Ovary (tissue), 7 donors: ENCODE measurements at regions not wholly inside any gene's neighbourhood (a gene's known extent, or its start where the extent isn't known, plus 50 kb on each side); places are given as distances from the start of the nearest gene placed in this dataset.

Experiments used
- DNase-seq, 5 donors: peaks; one replicate each; pipeline ENCODE4 v3.0.0-alpha.2; 2019 to 2020
- H3K27ac ChIP-seq, 2 donors: fragments of 200-600 bp; one replicate each; pipeline versions ENCODE4 v1.5.1 to v1.8.0; 2019 to 2022
- H3K27me3 ChIP-seq: fragments of 200-600 bp; one replicate; pipeline ENCODE4 v1.8.0; 2022
- H3K36me3 ChIP-seq: fragments of 200-600 bp; sonication (generic); one replicate; pipeline ENCODE4 v1.5.1; 2019
- H3K4me1 ChIP-seq: one replicate; pipeline ENCODE4 v1.8.1; 2013; ENCODE audit warnings: mild to moderate bottlenecking, moderate library complexity; ENCODE audit not compliant: insufficient read depth
- H3K4me3 ChIP-seq: fragments of 200-600 bp; sonication (generic); one replicate; pipeline ENCODE4 v1.5.1; 2017
- H3K9me3 ChIP-seq, 2 donors: fragments of 200-600 bp in 1 of 2; sonication (generic) in 1 of 2; one replicate each; pipeline versions ENCODE4 v1.5.1 to v1.8.1; 2013 to 2019; ENCODE audit warnings: mild to moderate bottlenecking in 1 of 2, moderate library complexity in 1 of 2
- CTCF ChIP-seq, 3 donors: fragments of 450-650 bp in 2 of 3; fragments of 200-600 bp in 1 of 3; IDR thresholded peaks; one replicate each; pipeline versions ENCODE4 v1.5.1 to v1.8.0; 2016 to 2022; ENCODE audit warnings: antibody characterized with exemption in 3 of 3, mild to moderate bottlenecking in 1 of 3
- EP300 ChIP-seq: sonication (generic); formaldehyde crosslinking; IDR thresholded peaks from one replicate; pipeline ENCODE4 v1.6.1; 2017; ENCODE audit warnings: antibody characterized with exemption
- POLR2A ChIP-seq: fragments of 450-650 bp; IDR thresholded peaks from one replicate; pipeline ENCODE4 v1.6.1; 2017; ENCODE audit warnings: antibody characterized with exemption, mild to moderate bottlenecking, moderate library complexity
- WGBS, 3 donors: extraction: QIAGEN DNeasy Blood & Tissue Kit in 1 of 3; methylation state at CpG; one replicate each; pipeline versions ENCODE4 v1.1.5 to v1.1.7; 2013 to 2017; 5-methylcytosine and 5-hydroxymethylcytosine counted together
- intact Hi-C, 4 donors: fragments of 100-400 bp; cut with DNase I; formaldehyde crosslinking; loops; one replicate each; pipeline versions ENCODE4 v1.11.0 to v1.15.1; 2022 to 2023
- donor health status: DM: no; HTN: no; CAD: no; lungs with moderate emphysema.
- donor health status: DM: no; HTN: no; CAD: no.
- donor health status: Bipolar disorder and iron deficiency.
- donor health status: DM: no; HTN: no; CAD: no.
- donor health status: DM: yes; HTN: yes; CAD: no.

- TF ChIP-seq CTCF (IDR thresholded peaks at IDR 0.05) (no peak), POLR2A (no peak), EP300 (no peak)
Observed at GRCh38 chr6:67199425-67199824, 1435.7 kb upstream of the ADGRB3 start.

GRCh38 chr6:67190733-67191132, 1444.3 kb upstream of the ADGRB3 start:
- DNase-seq, result no peak
- TF ChIP-seq CTCF (IDR thresholded peaks at IDR 0.05), result no peak
- TF ChIP-seq POLR2A, result no peak
- no peak for TF ChIP-seq EP300
- H3K36me3 ChIP-seq, result no peaks in the 10 kb centered on the region
- no peak overlapping the region for H3K4me3 ChIP-seq
- no peaks in the 10 kb centered on the region for H3K27me3 ChIP-seq
- H3K9me3 ChIP-seq, result no peaks in the 10 kb centered on the region
- intact Hi-C loops, result no loop called here
- H3K27ac ChIP-seq, result no peak overlapping the region
- H3K4me1 ChIP-seq, result no peaks in the 10 kb centered on the region

More at GRCh38 chr6:67199425-67199824, 1435.7 kb upstream of the ADGRB3 start:
- Histone ChIP-seq H3K4me1 (no peaks in the 10 kb centered on the region), H3K27me3 (no peaks in the 10 kb centered on the region), H3K4me3 (no peak overlapping the region), H3K27ac (no peak overlapping the region), H3K9me3 (no peaks in the 10 kb centered on the region), H3K36me3 (no peaks in the 10 kb centered on the region)
- intact Hi-C loops, result no loop called here
- 76 to 88% (median 78%) methylated on average over 6 of the region's 6 CpGs for WGBS, 3 donors
- DNase-seq, result no peak

- H3K27me3 ChIP-seq, result no peaks in the 10 kb centered on the region
- H3K4me1 ChIP-seq, result no peaks in the 10 kb centered on the region
- TF ChIP-seq POLR2A (no peak), EP300 (no peak), CTCF (IDR thresholded peaks at IDR 0.05) (no peak)
- DNase-seq, result no peak
- H3K4me3 ChIP-seq, result no peak overlapping the region
- H3K36me3 ChIP-seq, result no peaks in the 10 kb centered on the region
- 83 to 93% (median 91%) methylated on average over 1 of the region's 1 CpG for WGBS, 3 donors
- no peaks in the 10 kb centered on the region for H3K9me3 ChIP-seq
- intact Hi-C loops, result no loop called here
- H3K27ac ChIP-seq, result no peak overlapping the region
Observed at GRCh38 chr6:67184405-67184804, 1450.7 kb upstream of the ADGRB3 start.

DNA sequence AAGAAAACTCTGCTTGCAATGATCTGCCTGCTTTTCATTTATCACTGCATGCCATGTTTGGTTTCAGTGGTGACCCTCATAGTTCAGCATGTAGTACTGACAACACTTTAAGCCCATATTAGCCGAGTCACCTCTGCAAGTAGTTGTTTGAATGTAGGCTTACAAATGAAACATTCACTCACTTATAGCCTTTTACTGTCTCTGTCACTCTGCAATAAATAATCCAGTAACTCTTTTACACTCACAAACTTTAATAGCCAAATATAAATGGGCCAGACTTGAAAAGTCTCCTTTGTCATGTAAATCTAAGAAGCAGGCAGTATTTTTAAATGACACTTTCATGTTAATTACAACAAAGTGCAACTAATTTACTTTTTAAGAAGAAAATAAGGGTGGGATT, 1460.0 kb upstream of the ADGRB3 start:
- Histone ChIP-seq H3K4me3 (no peak overlapping the region), H3K27me3 (no peaks in the 10 kb centered on the region), H3K27ac (no peak overlapping the region), H3K9me3 (no peaks in the 10 kb centered on the region), H3K4me1 (no peaks in the 10 kb centered on the region), H3K36me3 (no peaks in the 10 kb centered on the region)
- WGBS, 3 donors, result 64 to 80% (median 73%) methylated on average over 1 of the region's 1 CpG
- TF ChIP-seq CTCF (IDR thresholded peaks at IDR 0.05) (no peak), EP300 (no peak), POLR2A (no peak)
- intact Hi-C loops, result no loop called here
- DNase-seq, result no peak

- Histone ChIP-seq H3K27ac (no peak overlapping the region), H3K36me3 (no peaks in the 10 kb centered on the region), H3K9me3 (no peaks in the 10 kb centered on the region), H3K27me3 (no peaks in the 10 kb centered on the region), H3K4me3 (no peak overlapping the region), H3K4me1 (no peaks in the 10 kb centered on the region)
- DNase-seq, result no peak
- TF ChIP-seq EP300 (no peak), POLR2A (no peak), CTCF (IDR thresholded peaks at IDR 0.05) (no peak)
- intact Hi-C loops, result no loop called here
- 89 to 93% (median 91%) methylated on average over 1 of the region's 1 CpG for WGBS, 3 donors
Observed at GRCh38 chr6:67165606-67166005, 1458.6 kb upstream of the EYS start.
